GM12875 (cell line): ENCODE measurements at regions not wholly inside any gene's neighbourhood (a gene's known extent, or its start where the extent isn't known, plus 50 kb on each side); places are given as distances from the start of the nearest gene placed in this dataset.

ENCODE experiments used
- H3K4me3 ChIP-seq: one replicate; pipeline ENCODE4 v1.5.1; 2011; ENCODE audit warnings: low read depth, low read length, control low read depth
- TF ChIP-seq, protein P1 (sequence below): IDR thresholded peaks from 2 replicates; pipeline ENCODE4 v1.5.1; 2011; ENCODE audit warnings: low read depth, mild to moderate bottlenecking, control low read depth, inconsistent platforms, low read length, moderate library complexity, borderline replicate concordance; ENCODE audit not compliant: insufficient read depth

DNA sequence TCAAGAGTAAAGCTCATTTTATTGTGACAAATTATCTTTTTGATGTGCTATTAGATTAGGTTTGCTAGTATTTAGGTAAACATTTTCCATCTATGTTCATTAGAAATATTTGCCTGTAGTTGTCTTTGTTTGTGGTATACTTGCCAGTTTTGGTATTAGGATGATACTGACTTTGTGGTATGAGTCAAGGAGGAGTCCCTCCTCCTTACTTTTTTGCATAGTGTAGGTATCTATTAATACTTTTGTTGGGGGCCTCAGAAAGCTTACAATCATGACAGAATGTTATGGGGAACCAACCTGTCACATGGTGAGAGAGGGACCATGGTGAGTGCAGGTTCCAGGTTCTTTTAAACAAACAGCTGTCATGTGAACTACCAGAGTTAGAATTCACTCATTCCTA lies 102.1 kb downstream of the ZWINT start:
- TF ChIP-seq, protein P1, sequence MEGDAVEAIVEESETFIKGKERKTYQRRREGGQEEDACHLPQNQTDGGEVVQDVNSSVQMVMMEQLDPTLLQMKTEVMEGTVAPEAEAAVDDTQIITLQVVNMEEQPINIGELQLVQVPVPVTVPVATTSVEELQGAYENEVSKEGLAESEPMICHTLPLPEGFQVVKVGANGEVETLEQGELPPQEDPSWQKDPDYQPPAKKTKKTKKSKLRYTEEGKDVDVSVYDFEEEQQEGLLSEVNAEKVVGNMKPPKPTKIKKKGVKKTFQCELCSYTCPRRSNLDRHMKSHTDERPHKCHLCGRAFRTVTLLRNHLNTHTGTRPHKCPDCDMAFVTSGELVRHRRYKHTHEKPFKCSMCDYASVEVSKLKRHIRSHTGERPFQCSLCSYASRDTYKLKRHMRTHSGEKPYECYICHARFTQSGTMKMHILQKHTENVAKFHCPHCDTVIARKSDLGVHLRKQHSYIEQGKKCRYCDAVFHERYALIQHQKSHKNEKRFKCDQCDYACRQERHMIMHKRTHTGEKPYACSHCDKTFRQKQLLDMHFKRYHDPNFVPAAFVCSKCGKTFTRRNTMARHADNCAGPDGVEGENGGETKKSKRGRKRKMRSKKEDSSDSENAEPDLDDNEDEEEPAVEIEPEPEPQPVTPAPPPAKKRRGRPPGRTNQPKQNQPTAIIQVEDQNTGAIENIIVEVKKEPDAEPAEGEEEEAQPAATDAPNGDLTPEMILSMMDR, result no peak
- H3K4me3 ChIP-seq, result no peak overlapping the region

GRCh38 chr10:56258378-56258777 lies 102.7 kb downstream of the ZWINT start:
- no peak overlapping the region for H3K4me3 ChIP-seq
- TF ChIP-seq, protein P1, result no peak

DNA sequence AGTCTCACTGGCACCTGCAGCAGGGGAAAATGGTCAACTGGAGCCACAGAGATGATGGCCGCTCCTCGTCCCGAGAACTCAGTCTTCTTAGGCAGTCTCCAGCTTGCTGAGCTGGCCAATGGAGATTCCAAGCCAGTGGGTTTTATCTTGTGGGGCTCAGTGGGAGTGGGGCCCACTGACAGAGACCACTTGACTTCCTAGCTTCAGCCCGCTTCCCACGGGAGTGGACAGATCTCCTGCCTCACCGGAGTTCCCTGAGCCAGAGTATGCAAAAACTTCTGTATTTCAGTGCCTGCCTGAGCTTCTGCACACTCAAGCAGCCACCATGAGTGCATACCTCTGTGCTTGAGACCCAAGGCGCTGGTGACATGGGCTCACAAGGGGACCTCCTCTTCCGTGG lies 105.8 kb downstream of the ZWINT start:
- TF ChIP-seq, protein P1, result no peak
- no peak overlapping the region for H3K4me3 ChIP-seq

DNA sequence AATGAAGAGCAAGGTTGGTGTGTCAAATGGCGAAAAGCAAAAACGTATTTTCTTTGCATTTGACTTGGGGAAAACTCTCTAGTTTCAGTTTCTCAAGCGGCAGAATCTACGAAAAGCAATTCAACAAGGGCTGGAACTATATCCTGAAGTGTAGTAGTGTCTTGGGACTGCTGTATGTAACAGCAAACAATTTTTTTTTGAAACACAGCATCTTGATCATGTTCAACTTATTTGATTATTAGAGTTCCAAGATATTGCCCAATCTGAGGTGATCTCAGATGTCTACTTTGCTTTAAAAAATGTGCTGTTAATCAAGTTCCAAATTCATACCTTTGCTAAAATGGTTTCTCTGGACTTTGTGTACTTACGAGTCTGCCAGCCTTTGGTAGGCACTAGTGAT lies 120.6 kb downstream of the ZWINT start:
- no peak overlapping the region for H3K4me3 ChIP-seq
- TF ChIP-seq, protein P1, result no peak

DNA sequence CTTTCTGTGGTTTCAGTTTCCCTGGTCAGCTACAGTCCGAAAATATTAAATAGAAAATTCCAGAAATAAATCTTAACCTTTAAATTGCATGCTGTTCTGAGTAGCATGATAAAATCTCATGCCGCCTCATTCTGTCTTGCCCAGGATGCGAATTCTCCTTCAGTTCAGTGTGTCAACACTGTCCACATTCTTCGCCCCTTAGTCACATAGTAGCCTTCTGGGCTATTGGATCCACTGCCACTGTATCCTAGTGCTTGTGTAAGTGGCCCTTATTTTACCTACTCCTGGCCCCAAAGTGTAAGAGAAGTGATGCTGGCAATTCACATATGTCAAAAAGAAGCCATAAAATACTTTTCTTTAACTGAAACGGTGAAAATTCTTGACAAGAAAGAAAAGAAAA lies 129.6 kb downstream of the ZWINT start:
- no peak overlapping the region for H3K4me3 ChIP-seq
- TF ChIP-seq, protein P1, result no peak

DNA sequence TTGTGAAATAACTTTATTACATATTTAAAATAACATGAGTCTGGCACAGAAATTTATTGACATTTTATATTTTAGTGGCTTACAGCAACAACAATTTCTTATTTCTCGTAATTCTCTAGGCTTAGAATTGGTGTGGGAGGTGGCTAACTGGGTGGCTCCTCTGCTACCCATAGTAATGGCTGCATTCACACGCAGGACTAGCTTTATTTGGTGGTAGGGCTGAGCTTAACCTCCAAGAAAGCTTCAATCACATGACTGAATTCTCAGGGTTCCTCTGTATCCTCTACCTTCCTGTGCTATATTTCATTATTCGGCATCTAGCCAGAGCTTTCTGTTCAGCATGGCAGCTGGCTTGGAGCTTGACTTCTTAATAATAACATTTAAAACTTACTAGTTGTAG lies 138.8 kb downstream of the ZWINT start:
- TF ChIP-seq, protein P1, result no peak
- no peak overlapping the region for H3K4me3 ChIP-seq

- no peak overlapping the region for H3K4me3 ChIP-seq
- TF ChIP-seq, protein P1, result no peak
These were observed 148.1 kb downstream of the ZWINT start for GRCh38 chr10:56212951-56213350.
